ENCODE measurements at regions not wholly inside any gene's neighbourhood (a gene's known extent, or its start where the extent isn't known, plus 50 kb on each side); places are given as distances from the start of the nearest gene placed in this dataset.

GRCh38 chr12:89256060-89256459, 96.2 kb downstream of the DUSP6 start:
- DNase-seq (ENCODE audit: low spot score) = no peak

- no peak for DNase-seq (ENCODE audit: low spot score)
Observed at GRCh38 chr12:89253488-89253887, 98.8 kb downstream of the DUSP6 start.

GRCh38 chr12:89252284-89252683, 100.0 kb downstream of the DUSP6 start:
- no peak for DNase-seq (ENCODE audit: low spot score)

- no peak for DNase-seq (ENCODE audit: low spot score)
Observed at GRCh38 chr12:89251342-89252271, 100.7 kb downstream of the DUSP6 start.

GRCh38 chr12:89250636-89251035, 101.7 kb downstream of the DUSP6 start:
- no peak for DNase-seq (ENCODE audit: low spot score)

- no peak for DNase-seq (ENCODE audit: low spot score)
Observed at GRCh38 chr12:89250213-89250612, 102.1 kb downstream of the DUSP6 start.

- DNase-seq (ENCODE audit: low spot score) = no peak
Observed at GRCh38 chr12:89247967-89248366, 104.3 kb downstream of the DUSP6 start.

GRCh38 chr12:89247541-89247942, 104.8 kb downstream of the DUSP6 start:
- no peak for DNase-seq (ENCODE audit: low spot score)

GRCh38 chr12:89245090-89245489, 107.2 kb downstream of the DUSP6 start:
- DNase-seq (ENCODE audit: low spot score) = peak; percentile 58

- DNase-seq (ENCODE audit: low spot score) = peak; percentile 13
Observed at GRCh38 chr12:89244536-89244935, 107.8 kb downstream of the DUSP6 start.

GRCh38 chr12:89243771-89244170, 108.5 kb downstream of the DUSP6 start:
- no peak for DNase-seq (ENCODE audit: low spot score)

GRCh38 chr12:89239534-89239933, 112.8 kb downstream of the DUSP6 start:
- no peak for DNase-seq (ENCODE audit: low spot score)

GRCh38 chr12:89238593-89238992, 113.7 kb downstream of the DUSP6 start:
- DNase-seq (ENCODE audit: low spot score) = no peak

GRCh38 chr12:89237763-89238162, 114.5 kb downstream of the DUSP6 start:
- DNase-seq (ENCODE audit: low spot score) = no peak

- no peak for DNase-seq (ENCODE audit: low spot score)
Observed at GRCh38 chr12:89236748-89237383, 115.4 kb downstream of the DUSP6 start.

GRCh38 chr12:89236237-89236636, 116.1 kb downstream of the DUSP6 start:
- DNase-seq (ENCODE audit: low spot score) = no peak

- DNase-seq (ENCODE audit: low spot score) = no peak
Observed at GRCh38 chr12:89235189-89235993, 116.9 kb downstream of the DUSP6 start.

- no peak for DNase-seq (ENCODE audit: low spot score)
Observed at GRCh38 chr12:89234324-89235114, 117.8 kb downstream of the DUSP6 start.

GRCh38 chr12:89231686-89232085, 120.6 kb downstream of the DUSP6 start:
- no peak for DNase-seq (ENCODE audit: low spot score)

GRCh38 chr12:89230376-89231315, 121.7 kb downstream of the DUSP6 start:
- no peak for DNase-seq (ENCODE audit: low spot score)

GRCh38 chr12:89228491-89228890, 123.8 kb downstream of the DUSP6 start:
- no peak for DNase-seq (ENCODE audit: low spot score)

Data from CD4-positive, alpha-beta T cell treated with Interleukin-15 for 4 hours (primary cell).